Left cardiac atrium (tissue), 4 donors: ENCODE measurements at regions not wholly inside any gene's neighbourhood (a gene's known extent, or its start where the extent isn't known, plus 50 kb on each side); places are given as distances from the start of the nearest gene placed in this dataset.
A peak's percentile ranks its signal among the peaks of the same experiment; 100 is the strongest.
"Not testable (repeated sequence)": the region's sequence is repeated elsewhere in the genome, so short reads cannot be mapped to it uniquely, and the experiment has no call there.

Source experiments
- ATAC-seq, 2 donors: fragments of 200-7000 bp; cut with Tn5 transposase; one replicate each; pipeline ENCODE4 v1.9.1; 2020; ENCODE audit warnings: mild to moderate bottlenecking in 2 of 2, moderate library complexity in 2 of 2
- DNase-seq: peaks from one replicate; pipeline ENCODE4 v3.0.0-alpha.2; 2020
- intact Hi-C, 2 donors: fragments of 100-400 bp; cut with DNase I; formaldehyde crosslinking; loops; one replicate each; pipeline versions ENCODE4 v1.14.1 to v1.15.1; 2022 to 2023
- donor health status: DM: no; HTN: yes; CAD: no.
- donor health status: DM: no; HTN: yes; CAD: no; lungs with severe emphysema.
- donor health status: DM: yes; HTN: yes; CAD: no.
- donor health status: Dilated cardiomyopathy.

- ATAC-seq (peak in 1 of 2 donors; percentile 65), DNase-seq (no peak)
- intact Hi-C loops: no loop called here
Observed at GRCh38 chr7:104956753-104957450, 57.1 kb upstream of the KMT2E start.

DNA sequence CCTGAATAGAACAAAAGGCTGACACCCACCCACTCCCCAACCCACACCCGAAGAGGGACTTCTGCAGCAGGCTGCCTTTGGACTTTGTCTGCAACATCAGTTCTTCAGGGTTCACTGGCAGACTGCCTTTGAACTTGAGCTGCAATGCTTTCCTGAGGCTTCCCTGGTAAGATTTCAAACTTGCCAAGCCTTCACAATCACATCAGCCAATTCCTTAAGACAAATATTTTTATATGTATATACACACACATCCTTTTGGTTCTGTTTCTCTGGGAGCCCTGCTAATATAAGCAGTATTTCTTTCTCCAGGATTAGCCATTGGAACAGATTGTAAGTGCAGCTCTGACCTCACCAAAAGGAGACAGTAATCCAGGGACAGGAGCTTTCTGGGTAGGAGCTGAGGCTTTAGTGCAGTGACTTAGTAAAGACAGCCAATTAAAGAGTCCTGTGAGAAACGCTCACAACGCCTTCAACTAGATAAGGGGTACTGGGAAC, 55.6 kb upstream of the KMT2E start:
- DNase-seq: no peak
- peak in 1 of 2 donors; percentile 15 for ATAC-seq
- intact Hi-C loops: no loop called here

DNA sequence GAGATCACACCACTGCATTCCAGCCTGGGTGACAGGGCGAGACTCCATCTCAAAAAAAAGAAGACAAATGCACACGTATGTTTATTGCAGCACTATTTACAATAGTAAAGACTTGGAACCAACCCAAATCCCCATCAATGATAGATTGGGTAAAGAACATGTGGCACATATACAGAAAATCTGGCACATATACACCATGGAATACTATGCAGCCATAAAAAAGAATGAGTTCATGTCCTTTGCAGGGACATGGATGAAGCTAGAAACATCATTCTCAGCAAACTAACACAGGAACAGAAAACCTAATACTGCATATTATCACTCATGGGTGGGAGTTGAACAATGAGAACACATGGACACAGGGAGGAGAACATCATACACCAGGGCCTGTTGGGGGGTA, 54.5 kb upstream of the KMT2E start:
- ATAC-seq, intact Hi-C loops, DNase-seq: not testable (repeated sequence)

GRCh38 chr7:104960741-104961448, 53.1 kb upstream of the KMT2E start:
- peak; percentile 76 for ATAC-seq
- DNase-seq: peak; percentile 56
- intact Hi-C loops: no loop called here

- ATAC-seq (no peak), DNase-seq (no peak)
- intact Hi-C loops: no loop called here
Observed at GRCh38 chr7:104961821-104962220, 52.2 kb upstream of the KMT2E start.

- DNase-seq: no peak
- no peak for ATAC-seq
- intact Hi-C loops: no loop called here
Observed at GRCh38 chr7:104962781-104963180, 51.2 kb upstream of the KMT2E start.

- ATAC-seq: no peak
- DNase-seq: no peak
Observed at GRCh38 chr7:104963378-104963990, 50.5 kb upstream of the KMT2E start.

DNA sequence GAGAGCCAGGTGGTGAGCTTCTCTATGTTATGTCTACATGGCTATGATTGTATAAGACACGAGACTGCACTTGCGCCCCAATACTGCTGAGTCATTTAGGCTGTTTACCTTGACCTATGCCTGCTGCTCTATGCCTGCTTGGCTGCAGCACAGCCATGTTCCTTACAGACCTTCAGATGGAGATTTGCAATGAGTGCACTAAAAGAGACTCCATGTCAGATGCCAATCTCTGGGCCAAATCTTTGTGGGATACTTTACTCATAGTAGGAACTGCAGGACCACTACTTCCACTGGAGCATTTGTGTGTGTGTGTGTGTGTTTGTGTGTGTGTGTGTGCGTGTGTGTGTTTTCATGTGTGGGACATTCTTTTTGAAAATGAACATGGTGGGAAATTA, 50.0 kb upstream of the KMT2E start:
- ATAC-seq (no peak), DNase-seq (no peak)
- intact Hi-C loops: no loop called here

More at GRCh38 chr7:104963378-104963990, 50.5 kb upstream of the KMT2E start:
- intact Hi-C loops: no loop called here
